Lower leg skin (tissue), 3 donors: ENCODE measurements at regions not wholly inside any gene's neighbourhood (a gene's known extent, or its start where the extent isn't known, plus 50 kb on each side); places are given as distances from the start of the nearest gene placed in this dataset.

Source experiments
- CTCF ChIP-seq, 3 donors: fragments of 450-650 bp; IDR thresholded peaks; one replicate each; pipeline ENCODE4 v1.5.1; 2016; ENCODE audit warnings: antibody characterized with exemption in 3 of 3, mild to moderate bottlenecking in 3 of 3, moderate library complexity in 2 of 3
- POLR2A ChIP-seq, 2 donors: fragments of 450-650 bp; IDR thresholded peaks; one replicate each; pipeline ENCODE4 v1.6.1; 2016 to 2017; ENCODE audit warnings: antibody characterized with exemption in 2 of 2, mild to moderate bottlenecking in 1 of 2, moderate library complexity in 1 of 2

- TF ChIP-seq CTCF (IDR thresholded peaks at IDR 0.05), result no peak
- TF ChIP-seq POLR2A (IDR thresholded peaks at IDR 0.05), result no peak
These were observed 1919.8 kb downstream of the SUCLG1 start for GRCh38 chr2:82539280-82539621.
